ENCODE measurements at regions not wholly inside any gene's neighbourhood (a gene's known extent, or its start where the extent isn't known, plus 50 kb on each side); places are given as distances from the start of the nearest gene placed in this dataset.

GRCh38 chr9:104984948-104985347, 57.0 kb upstream of the ABCA1 start:
- no peak overlapping the region for H3K4me3 ChIP-seq (ENCODE audit: low read depth, low read length)
- TF ChIP-seq CTCF (IDR thresholded peaks at IDR 0.05; ENCODE audit: low read depth, low read length, missing control alignments) = no peak
- in situ Hi-C loops (cut with HindIII; ENCODE audit: low sequenced_read_pairs) = no loop called here
- DNase-seq (ENCODE audit: low read depth) = no peak

GRCh38 chr9:104986096-104986495, 58.1 kb upstream of the ABCA1 start:
- DNase-seq (ENCODE audit: low read depth) = no peak
- H3K4me3 ChIP-seq (ENCODE audit: low read depth, low read length) = no peak overlapping the region
- no peak for TF ChIP-seq CTCF (IDR thresholded peaks at IDR 0.05; ENCODE audit: low read depth, low read length, missing control alignments)
- in situ Hi-C loops (cut with HindIII; ENCODE audit: low sequenced_read_pairs) = no loop called here

- no peak overlapping the region for H3K4me3 ChIP-seq (ENCODE audit: low read depth, low read length)
- DNase-seq (ENCODE audit: low read depth) = no peak
- in situ Hi-C loops (cut with HindIII; ENCODE audit: low sequenced_read_pairs) = no loop called here
- TF ChIP-seq CTCF (IDR thresholded peaks at IDR 0.05; ENCODE audit: low read depth, low read length, missing control alignments) = no peak
Observed at GRCh38 chr9:104987743-104988142, 59.8 kb upstream of the ABCA1 start.

GRCh38 chr9:104988539-104988938, 60.6 kb upstream of the ABCA1 start:
- no peak for DNase-seq (ENCODE audit: low read depth)
- in situ Hi-C loops (cut with HindIII; ENCODE audit: low sequenced_read_pairs) = no loop called here
- H3K4me3 ChIP-seq (ENCODE audit: low read depth, low read length) = no peak overlapping the region
- no peak for TF ChIP-seq CTCF (IDR thresholded peaks at IDR 0.05; ENCODE audit: low read depth, low read length, missing control alignments)

- peak; percentile 33 for DNase-seq (ENCODE audit: low read depth)
- in situ Hi-C loops (cut with HindIII; ENCODE audit: low sequenced_read_pairs) = no loop called here
- TF ChIP-seq CTCF (IDR thresholded peaks at IDR 0.05; ENCODE audit: low read depth, low read length, missing control alignments) = no peak
- H3K4me3 ChIP-seq (ENCODE audit: low read depth, low read length) = peak overlapping the region; percentile 55
Observed at GRCh38 chr9:104991144-104991953, 63.4 kb upstream of the ABCA1 start.

- no peak overlapping the region for H3K4me3 ChIP-seq (ENCODE audit: low read depth, low read length)
- in situ Hi-C loops (cut with HindIII; ENCODE audit: low sequenced_read_pairs) = no loop called here
- no peak for TF ChIP-seq CTCF (IDR thresholded peaks at IDR 0.05; ENCODE audit: low read depth, low read length, missing control alignments)
- no peak for DNase-seq (ENCODE audit: low read depth)
Observed at GRCh38 chr9:104992659-104993058, 64.7 kb upstream of the ABCA1 start.
